ENCODE measurements at regions not wholly inside any gene's neighbourhood (a gene's known extent, or its start where the extent isn't known, plus 50 kb on each side); places are given as distances from the start of the nearest gene placed in this dataset.

- DNase-seq (ENCODE audit: low spot score in 2 of 2): no peak
- no peaks in the 10 kb centered on the region for H3K9me3 ChIP-seq
- no peak overlapping the region for H3K27ac ChIP-seq
- H3K4me1 ChIP-seq: no peaks in the 10 kb centered on the region
- peaks cover 0 to 21% of the 10 kb centered on the region in 2 donors for H3K27me3 ChIP-seq
- no peaks in the 10 kb centered on the region for H3K36me3 ChIP-seq
- TF ChIP-seq POLR2AphosphoS5 (IDR thresholded peaks at IDR 0.05) (no peak), POLR2A (IDR thresholded peaks at IDR 0.05) (no peak), CTCF (IDR thresholded peaks at IDR 0.05) (no peak)
- intact Hi-C loops (cut with DNase I; ENCODE audit: low total_unique reads): no loop called here
- H3K4me3 ChIP-seq: no peak overlapping the region
Observed at GRCh38 chr1:17965515-17966100, 142.0 kb upstream of the IGSF21 start.

- Histone ChIP-seq H3K27me3 (peaks cover 0 to 26% of the 10 kb centered on the region in 2 donors), H3K27ac (no peak overlapping the region), H3K4me1 (no peaks in the 10 kb centered on the region), H3K4me3 (no peak overlapping the region), H3K9me3 (no peaks in the 10 kb centered on the region), H3K36me3 (no peaks in the 10 kb centered on the region)
- DNase-seq (ENCODE audit: low spot score in 2 of 2): no peak
- intact Hi-C loops (cut with DNase I; ENCODE audit: low total_unique reads): no loop called here
- TF ChIP-seq POLR2AphosphoS5 (IDR thresholded peaks at IDR 0.05) (no peak), CTCF (IDR thresholded peaks at IDR 0.05) (no peak), POLR2A (IDR thresholded peaks at IDR 0.05) (no peak)
Observed at GRCh38 chr1:17966341-17966740, 141.3 kb upstream of the IGSF21 start.

GRCh38 chr1:17967623-17968255, 139.9 kb upstream of the IGSF21 start:
- TF ChIP-seq CTCF (IDR thresholded peaks at IDR 0.05) (no peak), POLR2AphosphoS5 (IDR thresholded peaks at IDR 0.05) (no peak), POLR2A (IDR thresholded peaks at IDR 0.05) (no peak)
- no peaks in the 10 kb centered on the region for H3K9me3 ChIP-seq
- H3K4me3 ChIP-seq: no peak overlapping the region
- no peak for DNase-seq (ENCODE audit: low spot score in 2 of 2)
- no peaks in the 10 kb centered on the region for H3K36me3 ChIP-seq
- no peak overlapping the region for H3K27ac ChIP-seq
- intact Hi-C loops (cut with DNase I; ENCODE audit: low total_unique reads): no loop called here
- no peaks in the 10 kb centered on the region for H3K4me1 ChIP-seq
- peaks cover 0 to 16% of the 10 kb centered on the region in 2 donors for H3K27me3 ChIP-seq

GRCh38 chr1:17970757-17971156, 136.8 kb upstream of the IGSF21 start:
- no peak overlapping the region for H3K4me3 ChIP-seq
- peaks cover 0 to 20% of the 10 kb centered on the region in 2 donors for H3K27me3 ChIP-seq
- DNase-seq (ENCODE audit: low spot score in 2 of 2): no peak
- H3K9me3 ChIP-seq: no peaks in the 10 kb centered on the region
- TF ChIP-seq POLR2AphosphoS5 (IDR thresholded peaks at IDR 0.05) (no peak), POLR2A (IDR thresholded peaks at IDR 0.05) (no peak), CTCF (IDR thresholded peaks at IDR 0.05) (no peak)
- no peak overlapping the region for H3K27ac ChIP-seq
- no peaks in the 10 kb centered on the region for H3K36me3 ChIP-seq
- H3K4me1 ChIP-seq: no peaks in the 10 kb centered on the region
- intact Hi-C loops (cut with DNase I; ENCODE audit: low total_unique reads): no loop called here

- H3K4me1 ChIP-seq: no peaks in the 10 kb centered on the region
- H3K9me3 ChIP-seq: no peaks in the 10 kb centered on the region
- TF ChIP-seq CTCF (IDR thresholded peaks at IDR 0.05): no peak
- no peak for TF ChIP-seq POLR2AphosphoS5 (IDR thresholded peaks at IDR 0.05)
- TF ChIP-seq POLR2A (IDR thresholded peaks at IDR 0.05): no peak
- no peak for DNase-seq (ENCODE audit: low spot score in 2 of 2)
- H3K27me3 ChIP-seq: peaks cover 0 to 20% of the 10 kb centered on the region in 2 donors
- intact Hi-C loops (cut with DNase I; ENCODE audit: low total_unique reads): no loop called here
- H3K36me3 ChIP-seq: no peaks in the 10 kb centered on the region
- no peak overlapping the region for H3K4me3 ChIP-seq
- H3K27ac ChIP-seq: no peak overlapping the region
Observed at GRCh38 chr1:17973694-17974093, 133.9 kb upstream of the IGSF21 start.

Data from breast epithelium (tissue), 4 donors.